ENCODE measurements at regions not wholly inside any gene's neighbourhood (a gene's known extent, or its start where the extent isn't known, plus 50 kb on each side); places are given as distances from the start of the nearest gene placed in this dataset.

GRCh38 chr9:89843591-89843990, 238.8 kb downstream of the GADD45G start:
- DNase-seq (no peak), ATAC-seq (no peak)
- no peaks in the 10 kb centered on the region for H3K27me3 ChIP-seq (ENCODE audit: low read depth)
- no peak for TF ChIP-seq CTCF (IDR thresholded peaks at IDR 0.05)
- no peaks in the 10 kb centered on the region for H3K9me3 ChIP-seq
- H3K4me3 ChIP-seq = no peak overlapping the region
- H3K36me3 ChIP-seq = no peaks in the 10 kb centered on the region
- H3K4me1 ChIP-seq = peaks cover 42% of the 10 kb centered on the region
- H3K27ac ChIP-seq = peak overlapping the region; percentile 33
- intact Hi-C loops (cut with DNase I) = no loop called here

- Histone ChIP-seq H3K27ac (peak overlapping the region; percentile 33), H3K36me3 (no peaks in the 10 kb centered on the region), H3K9me3 (no peaks in the 10 kb centered on the region), H3K27me3 (ENCODE audit: low read depth) (no peaks in the 10 kb centered on the region), H3K4me3 (no peak overlapping the region), H3K4me1 (peaks cover 42% of the 10 kb centered on the region)
- intact Hi-C loops (cut with DNase I) = no loop called here
- TF ChIP-seq CTCF (IDR thresholded peaks at IDR 0.05) = no peak
- peak; percentile 59 to 62 for ATAC-seq
- no peak for DNase-seq
Observed at GRCh38 chr9:89844075-89844474, 239.3 kb downstream of the GADD45G start.

- Histone ChIP-seq H3K9me3 (no peaks in the 10 kb centered on the region), H3K4me3 (no peak overlapping the region), H3K27ac (peak overlapping the region; percentile 33), H3K4me1 (peaks cover 42% of the 10 kb centered on the region), H3K36me3 (no peaks in the 10 kb centered on the region), H3K27me3 (ENCODE audit: low read depth) (no peaks in the 10 kb centered on the region)
- TF ChIP-seq CTCF (IDR thresholded peaks at IDR 0.05) = no peak
- intact Hi-C loops (cut with DNase I) = no loop called here
- ATAC-seq = peak; percentile 78 to 91
- peak; percentile 72 for DNase-seq
Observed at GRCh38 chr9:89844535-89844934, 239.7 kb downstream of the GADD45G start.

- DNase-seq (no peak), ATAC-seq (no peak)
- intact Hi-C loops (cut with DNase I) = no loop called here
- H3K27me3 ChIP-seq (ENCODE audit: low read depth) = no peaks in the 10 kb centered on the region
- TF ChIP-seq CTCF (IDR thresholded peaks at IDR 0.05) = no peak
- H3K4me1 ChIP-seq = peaks cover 38% of the 10 kb centered on the region
- H3K27ac ChIP-seq = no peak overlapping the region
- H3K4me3 ChIP-seq = no peak overlapping the region
- H3K9me3 ChIP-seq = no peaks in the 10 kb centered on the region
- H3K36me3 ChIP-seq = no peaks in the 10 kb centered on the region
Observed at GRCh38 chr9:89845321-89845720, 240.5 kb downstream of the GADD45G start.

GRCh38 chr9:89845862-89846261, 241.1 kb downstream of the GADD45G start:
- Histone ChIP-seq H3K27ac (no peak overlapping the region), H3K4me1 (peaks cover 40% of the 10 kb centered on the region), H3K27me3 (ENCODE audit: low read depth) (no peaks in the 10 kb centered on the region), H3K9me3 (no peaks in the 10 kb centered on the region), H3K4me3 (no peak overlapping the region), H3K36me3 (no peaks in the 10 kb centered on the region)
- intact Hi-C loops (cut with DNase I) = no loop called here
- no peak for TF ChIP-seq CTCF (IDR thresholded peaks at IDR 0.05)
- ATAC-seq (no peak), DNase-seq (no peak)

Measured in lower lobe of right lung (tissue), 2 donors.